Natural killer cell (primary cell): ENCODE measurements at regions not wholly inside any gene's neighbourhood (a gene's known extent, or its start where the extent isn't known, plus 50 kb on each side); places are given as distances from the start of the nearest gene placed in this dataset.

Source experiments
- ATAC-seq, 3 donors: fragments of 150-1000 bp in 2 of 3; fragments of 200-7000 bp in 1 of 3; cut with Tn5 transposase; 1 replicate in 1 of 3; 2 replicates in 2 of 3; pipeline ENCODE4 v1.10.0; 2021; ENCODE audit warnings: mild to moderate bottlenecking in 2 of 3, moderate library complexity in 2 of 3
- DNase-seq, 2 donors: peaks; one replicate each; pipeline versions ENCODE4 v3.0.0 to v3.0.0-alpha.2; 2013 to 2021; ENCODE audit warnings: mixed read lengths in 1 of 2
- H3K27ac ChIP-seq: one replicate; pipeline ENCODE4 v1.5.1; 2013; ENCODE audit warnings: mild to moderate bottlenecking, low read length
- H3K27me3 ChIP-seq: one replicate; pipeline ENCODE4 v1.6.1; 2013; ENCODE audit warnings: low read length; ENCODE audit not compliant: control insufficient read depth, insufficient read depth
- H3K36me3 ChIP-seq: one replicate; pipeline ENCODE4 v1.6.1; 2013; ENCODE audit warnings: low read length; ENCODE audit not compliant: control insufficient read depth, insufficient read depth
- H3K4me1 ChIP-seq: one replicate; pipeline ENCODE4 v1.6.1; 2013; ENCODE audit warnings: low read length; ENCODE audit not compliant: control insufficient read depth, insufficient read depth
- H3K4me3 ChIP-seq: one replicate; pipeline ENCODE4 v1.5.1; 2013; ENCODE audit warnings: low read length
- H3K9me3 ChIP-seq: one replicate; pipeline ENCODE4 v1.6.1; 2013; ENCODE audit warnings: low read length; ENCODE audit not compliant: control insufficient read depth, insufficient read depth
- H3K27ac Mint-ChIP-seq, 2 donors: one replicate each; pipeline ENCODE4 v1.8.0; 2022; ENCODE audit warnings: mild to moderate bottlenecking in 2 of 2, mixed read lengths in 2 of 2, moderate library complexity in 1 of 2
- H3K27me3 Mint-ChIP-seq, 2 donors: one replicate each; pipeline ENCODE4 v1.8.0; 2022; ENCODE audit warnings: low read depth in 2 of 2, mixed read lengths in 2 of 2
- H3K36me3 Mint-ChIP-seq: one replicate; pipeline ENCODE4 v1.8.0; 2022; ENCODE audit warnings: mixed read lengths
- H3K4me1 Mint-ChIP-seq, 2 donors: one replicate each; pipeline ENCODE4 v1.8.0; 2022; ENCODE audit warnings: mixed read lengths in 2 of 2
- H3K4me3 Mint-ChIP-seq: one replicate; pipeline ENCODE4 v1.8.0; 2022; ENCODE audit warnings: mild to moderate bottlenecking, moderate library complexity, mixed read lengths
- H3K9me3 Mint-ChIP-seq, 2 donors: one replicate each; pipeline ENCODE4 v1.8.0; 2022; ENCODE audit warnings: mixed read lengths in 2 of 2
- WGBS: methylation state at CpG from one replicate; pipeline ENCODE4 v1.1.7; 2013; ENCODE audit warnings: missing lambda C conversion rate; ENCODE audit not compliant: insufficient coverage; 5-methylcytosine and 5-hydroxymethylcytosine counted together
- intact Hi-C: fragments of 100-400 bp; cut with micrococcal nuclease; formaldehyde crosslinking; loops from one replicate; pipeline ENCODE4 v1.14.2; 2022
- TF ChIP-seq, protein P1 (sequence below): fragments of 200-600 bp; IDR thresholded peaks from one replicate; pipeline ENCODE4 v1.8.0; 2022; ENCODE audit warnings: antibody characterized with exemption

DNA sequence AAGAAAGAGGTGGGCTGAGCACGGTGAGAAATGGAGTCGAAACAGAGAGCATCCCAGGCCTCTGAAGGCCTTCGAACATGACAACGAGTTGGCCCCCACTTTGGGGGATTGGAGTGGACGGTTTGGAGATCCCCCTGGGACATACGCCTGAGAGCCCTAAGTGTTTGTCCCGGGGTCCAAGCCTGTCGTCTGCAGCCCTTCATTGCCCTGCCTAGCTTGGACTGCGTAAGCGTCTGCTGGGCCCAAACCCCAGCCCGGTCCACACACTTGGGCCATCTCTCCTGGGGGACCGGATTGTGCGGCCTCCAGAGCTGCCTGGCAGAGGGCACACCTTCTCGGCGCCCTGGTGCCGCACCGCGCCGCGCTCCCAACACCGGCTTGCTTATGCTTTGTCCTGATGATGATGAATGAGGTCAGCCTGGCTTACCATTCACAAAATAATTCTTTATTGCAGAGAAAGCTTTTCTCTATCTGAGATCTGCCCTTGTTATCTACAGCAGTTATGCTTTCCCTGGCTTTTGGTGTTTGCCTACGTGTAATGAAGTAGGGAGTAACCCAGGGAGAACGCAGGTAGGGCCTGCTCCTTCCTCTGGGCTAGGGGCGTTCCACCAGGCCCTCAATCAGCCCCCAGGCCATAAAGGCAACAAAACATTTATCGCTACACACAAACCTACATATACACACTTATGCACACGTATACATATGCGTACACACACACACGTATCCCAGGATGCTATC, 85.9 kb upstream of the PPARA start:
- H3K27ac Mint-ChIP-seq, result peak overlapping the region in 1 of 2 donors; percentile 91
- H3K4me1 ChIP-seq, result peaks cover 10% of the 10 kb centered on the region
- TF ChIP-seq, protein P1, sequence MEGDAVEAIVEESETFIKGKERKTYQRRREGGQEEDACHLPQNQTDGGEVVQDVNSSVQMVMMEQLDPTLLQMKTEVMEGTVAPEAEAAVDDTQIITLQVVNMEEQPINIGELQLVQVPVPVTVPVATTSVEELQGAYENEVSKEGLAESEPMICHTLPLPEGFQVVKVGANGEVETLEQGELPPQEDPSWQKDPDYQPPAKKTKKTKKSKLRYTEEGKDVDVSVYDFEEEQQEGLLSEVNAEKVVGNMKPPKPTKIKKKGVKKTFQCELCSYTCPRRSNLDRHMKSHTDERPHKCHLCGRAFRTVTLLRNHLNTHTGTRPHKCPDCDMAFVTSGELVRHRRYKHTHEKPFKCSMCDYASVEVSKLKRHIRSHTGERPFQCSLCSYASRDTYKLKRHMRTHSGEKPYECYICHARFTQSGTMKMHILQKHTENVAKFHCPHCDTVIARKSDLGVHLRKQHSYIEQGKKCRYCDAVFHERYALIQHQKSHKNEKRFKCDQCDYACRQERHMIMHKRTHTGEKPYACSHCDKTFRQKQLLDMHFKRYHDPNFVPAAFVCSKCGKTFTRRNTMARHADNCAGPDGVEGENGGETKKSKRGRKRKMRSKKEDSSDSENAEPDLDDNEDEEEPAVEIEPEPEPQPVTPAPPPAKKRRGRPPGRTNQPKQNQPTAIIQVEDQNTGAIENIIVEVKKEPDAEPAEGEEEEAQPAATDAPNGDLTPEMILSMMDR, result no peak
- intact Hi-C loops, result no loop called here
- no peak for ATAC-seq
- peaks cover 47 to 48% of the 10 kb centered on the region in 2 donors for H3K4me1 Mint-ChIP-seq
- H3K27me3 Mint-ChIP-seq, result no peaks in the 10 kb centered on the region
- no peaks in the 10 kb centered on the region for H3K27me3 ChIP-seq
- H3K4me3 Mint-ChIP-seq, result no peak overlapping the region
- no peak overlapping the region for H3K4me3 ChIP-seq
- H3K9me3 ChIP-seq, result no peaks in the 10 kb centered on the region
- no peaks in the 10 kb centered on the region for H3K36me3 ChIP-seq
- no peaks in the 10 kb centered on the region for H3K36me3 Mint-ChIP-seq
- no peaks in the 10 kb centered on the region for H3K9me3 Mint-ChIP-seq
- no peak overlapping the region for H3K27ac ChIP-seq
- DNase-seq, result no peak
- WGBS, result 97% methylated on average over 28 of the region's 28 CpGs

DNA sequence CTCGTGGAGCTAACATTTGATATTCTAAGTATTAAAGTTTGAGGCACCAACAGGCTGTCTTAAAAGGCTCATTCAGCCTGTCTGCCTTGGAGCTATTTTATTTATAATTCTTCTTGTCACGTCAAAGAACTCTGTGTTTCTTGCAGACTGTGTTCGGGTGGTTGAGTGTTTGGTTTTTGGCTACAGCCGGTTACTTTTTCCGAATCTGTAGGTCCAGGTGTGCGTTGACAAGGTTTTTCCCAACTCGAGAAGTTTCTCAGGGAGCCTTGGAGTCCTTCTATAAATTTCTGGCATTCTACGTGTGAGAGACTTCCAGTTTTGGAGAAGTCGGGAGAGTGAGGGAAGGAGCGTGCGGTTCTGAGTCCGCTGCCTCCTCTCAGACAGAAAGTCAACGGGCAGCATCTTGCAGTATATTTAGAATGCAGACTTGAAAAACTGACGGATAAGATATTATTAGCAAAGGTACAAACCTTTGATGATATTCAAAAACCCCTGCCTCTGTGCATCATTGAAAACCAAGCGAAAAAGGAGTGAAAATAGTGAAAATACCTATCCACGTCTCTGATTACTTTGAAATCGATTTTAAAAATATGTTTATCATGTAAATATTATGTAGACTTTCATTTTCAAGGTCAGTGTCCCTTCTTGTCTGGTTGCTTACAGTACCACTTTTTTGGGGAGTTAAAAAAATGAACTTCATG, 85.2 kb upstream of the PPARA start:
- TF ChIP-seq, protein P1, result no peak
- Mint-ChIP-seq H3K4me3 (no peak overlapping the region), H3K27me3 (no peaks in the 10 kb centered on the region), H3K4me1 (peaks cover 52 to 53% of the 10 kb centered on the region in 2 donors), H3K36me3 (no peaks in the 10 kb centered on the region), H3K9me3 (no peaks in the 10 kb centered on the region), H3K27ac (peak overlapping the region in 1 of 2 donors; percentile 91)
- H3K4me1 ChIP-seq, result peaks cover 17% of the 10 kb centered on the region
- no peaks in the 10 kb centered on the region for H3K27me3 ChIP-seq
- no peak overlapping the region for H3K27ac ChIP-seq
- H3K9me3 ChIP-seq, result no peaks in the 10 kb centered on the region
- DNase-seq (no peak), ATAC-seq (no peak)
- H3K36me3 ChIP-seq, result no peaks in the 10 kb centered on the region
- intact Hi-C loops, result no loop called here
- 90% methylated on average over 16 of the region's 17 CpGs for WGBS
- no peak overlapping the region for H3K4me3 ChIP-seq

DNA sequence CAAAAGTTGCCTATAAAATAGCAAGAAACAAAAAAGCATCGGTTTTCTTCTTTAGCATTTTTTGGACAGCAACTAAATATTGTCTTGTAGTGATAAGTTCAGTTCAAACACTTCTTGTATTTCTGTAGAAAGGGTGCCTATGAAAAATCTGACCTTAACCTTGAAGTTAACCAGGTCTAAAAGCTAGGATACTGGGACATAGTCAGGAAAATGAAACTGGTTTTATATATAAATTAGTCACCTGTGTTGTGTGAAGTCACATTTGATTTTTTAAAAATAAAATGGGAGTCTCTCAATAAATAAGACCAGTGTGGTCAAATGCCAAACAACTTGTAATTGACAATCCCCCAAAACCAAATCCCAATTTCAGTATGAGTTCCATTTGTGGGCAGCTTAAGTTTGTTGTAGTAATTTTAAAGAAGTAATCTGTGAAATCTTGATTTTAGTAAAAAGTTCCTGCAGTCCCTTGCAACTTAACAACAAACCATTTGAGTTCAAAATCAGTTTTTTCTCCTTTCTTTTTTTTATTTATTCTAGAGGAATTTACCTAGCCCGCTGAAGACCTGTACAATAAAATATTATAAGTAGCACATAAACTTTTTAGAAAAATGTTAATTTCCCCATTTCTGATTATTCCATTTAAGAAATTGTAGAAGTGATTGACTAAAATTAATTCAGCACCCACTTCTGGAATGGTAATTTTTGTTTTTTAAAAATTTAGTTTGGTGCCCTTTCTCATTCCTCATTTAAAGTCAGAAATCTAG, 84.5 kb upstream of the PPARA start:
- Histone ChIP-seq H3K36me3 (no peaks in the 10 kb centered on the region), H3K4me3 (no peak overlapping the region), H3K27me3 (no peaks in the 10 kb centered on the region), H3K9me3 (no peaks in the 10 kb centered on the region), H3K27ac (no peak overlapping the region), H3K4me1 (peaks cover 20% of the 10 kb centered on the region)
- H3K9me3 Mint-ChIP-seq, result no peaks in the 10 kb centered on the region
- no peak overlapping the region for H3K4me3 Mint-ChIP-seq
- TF ChIP-seq, protein P1, result no peak
- no peaks in the 10 kb centered on the region for H3K36me3 Mint-ChIP-seq
- no peak for ATAC-seq
- intact Hi-C loops, result no loop called here
- H3K27ac Mint-ChIP-seq, result peak overlapping the region in 1 of 2 donors; percentile 91
- no peak for DNase-seq
- no CpG with 5 or more reads among the region's 2 CpGs for WGBS
- peaks cover 52 to 53% of the 10 kb centered on the region in 2 donors for H3K4me1 Mint-ChIP-seq
- no peaks in the 10 kb centered on the region for H3K27me3 Mint-ChIP-seq
